ENCODE measurements at regions not wholly inside any gene's neighbourhood (a gene's known extent, or its start where the extent isn't known, plus 50 kb on each side); places are given as distances from the start of the nearest gene placed in this dataset.

DNA sequence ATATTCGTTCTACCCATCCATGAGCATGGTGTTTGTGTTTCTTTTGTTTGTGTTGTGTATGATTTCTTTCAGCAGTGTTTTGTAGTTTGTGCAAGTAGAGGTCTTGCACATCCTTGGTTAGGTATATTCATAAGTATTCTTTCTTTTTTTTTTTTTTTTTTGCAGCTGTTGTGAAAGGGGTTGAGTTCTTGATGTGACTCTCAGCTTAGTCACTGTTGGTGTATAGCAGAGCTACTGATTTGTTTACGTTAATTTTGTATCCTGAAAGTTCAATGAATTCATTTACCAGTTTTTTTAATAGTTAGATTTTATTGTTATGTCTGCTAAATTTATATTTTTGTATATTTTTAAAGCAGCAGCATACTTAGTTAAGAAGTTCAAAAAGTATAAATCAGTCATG lies 834.4 kb upstream of the NRXN1 start:
- Mint-ChIP-seq H3K9me3 (peaks cover 21% of the 10 kb centered on the region), H3K4me1 (no peaks in the 10 kb centered on the region), H3K27me3 (ENCODE audit: low read depth, poor library complexity) (no peaks in the 10 kb centered on the region), H3K36me3 (ENCODE audit: low read depth) (no peaks in the 10 kb centered on the region), H3K27ac (no peak overlapping the region), H3K4me3 (no peak overlapping the region)
- TF ChIP-seq, protein P1, sequence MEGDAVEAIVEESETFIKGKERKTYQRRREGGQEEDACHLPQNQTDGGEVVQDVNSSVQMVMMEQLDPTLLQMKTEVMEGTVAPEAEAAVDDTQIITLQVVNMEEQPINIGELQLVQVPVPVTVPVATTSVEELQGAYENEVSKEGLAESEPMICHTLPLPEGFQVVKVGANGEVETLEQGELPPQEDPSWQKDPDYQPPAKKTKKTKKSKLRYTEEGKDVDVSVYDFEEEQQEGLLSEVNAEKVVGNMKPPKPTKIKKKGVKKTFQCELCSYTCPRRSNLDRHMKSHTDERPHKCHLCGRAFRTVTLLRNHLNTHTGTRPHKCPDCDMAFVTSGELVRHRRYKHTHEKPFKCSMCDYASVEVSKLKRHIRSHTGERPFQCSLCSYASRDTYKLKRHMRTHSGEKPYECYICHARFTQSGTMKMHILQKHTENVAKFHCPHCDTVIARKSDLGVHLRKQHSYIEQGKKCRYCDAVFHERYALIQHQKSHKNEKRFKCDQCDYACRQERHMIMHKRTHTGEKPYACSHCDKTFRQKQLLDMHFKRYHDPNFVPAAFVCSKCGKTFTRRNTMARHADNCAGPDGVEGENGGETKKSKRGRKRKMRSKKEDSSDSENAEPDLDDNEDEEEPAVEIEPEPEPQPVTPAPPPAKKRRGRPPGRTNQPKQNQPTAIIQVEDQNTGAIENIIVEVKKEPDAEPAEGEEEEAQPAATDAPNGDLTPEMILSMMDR (IDR thresholded peaks at IDR 0.05): no peak
- DNase-seq: no peak

- no peaks in the 10 kb centered on the region for H3K27me3 Mint-ChIP-seq (ENCODE audit: low read depth, poor library complexity)
- TF ChIP-seq, protein P1 (IDR thresholded peaks at IDR 0.05): no peak
- no peak for DNase-seq
- no peaks in the 10 kb centered on the region for H3K4me1 Mint-ChIP-seq
- no peaks in the 10 kb centered on the region for H3K9me3 Mint-ChIP-seq
- no peak overlapping the region for H3K27ac Mint-ChIP-seq
- no peaks in the 10 kb centered on the region for H3K36me3 Mint-ChIP-seq (ENCODE audit: low read depth)
- H3K4me3 Mint-ChIP-seq: no peak overlapping the region
These were observed 827.3 kb upstream of the NRXN1 start for GRCh38 chr2:51859260-51859659.

DNA sequence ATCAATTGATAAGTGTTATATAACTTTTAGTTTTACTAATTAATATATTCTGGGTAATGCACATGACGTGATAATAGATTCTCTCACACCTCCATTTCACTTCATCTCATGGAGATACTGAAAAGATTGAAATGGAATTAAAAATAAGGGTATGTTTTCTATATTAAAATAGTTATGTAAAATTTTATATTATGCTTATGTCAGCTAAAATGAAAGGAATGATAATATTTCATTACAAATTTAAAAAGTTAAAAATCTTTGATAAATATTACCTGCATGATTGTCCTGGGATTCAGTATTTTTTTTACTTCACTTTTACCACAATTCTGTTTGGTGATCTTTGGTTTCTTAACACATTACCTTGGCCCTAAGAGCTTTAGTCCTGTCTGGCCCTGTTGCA lies 823.8 kb upstream of the NRXN1 start:
- no peaks in the 10 kb centered on the region for H3K27me3 Mint-ChIP-seq (ENCODE audit: low read depth, poor library complexity)
- TF ChIP-seq, protein P1 (IDR thresholded peaks at IDR 0.05): no peak
- DNase-seq: no peak
- no peak overlapping the region for H3K27ac Mint-ChIP-seq
- H3K36me3 Mint-ChIP-seq (ENCODE audit: low read depth): no peaks in the 10 kb centered on the region
- no peaks in the 10 kb centered on the region for H3K9me3 Mint-ChIP-seq
- H3K4me1 Mint-ChIP-seq: no peaks in the 10 kb centered on the region
- H3K4me3 Mint-ChIP-seq: no peak overlapping the region

GRCh38 chr2:51846796-51847195 lies 814.9 kb upstream of the NRXN1 start:
- Mint-ChIP-seq H3K27me3 (ENCODE audit: low read depth, poor library complexity) (no peaks in the 10 kb centered on the region), H3K9me3 (peaks cover 9% of the 10 kb centered on the region), H3K4me1 (no peaks in the 10 kb centered on the region), H3K4me3 (no peak overlapping the region), H3K36me3 (ENCODE audit: low read depth) (no peaks in the 10 kb centered on the region), H3K27ac (no peak overlapping the region)
- TF ChIP-seq, protein P1 (IDR thresholded peaks at IDR 0.05): no peak
- DNase-seq: no peak

DNA sequence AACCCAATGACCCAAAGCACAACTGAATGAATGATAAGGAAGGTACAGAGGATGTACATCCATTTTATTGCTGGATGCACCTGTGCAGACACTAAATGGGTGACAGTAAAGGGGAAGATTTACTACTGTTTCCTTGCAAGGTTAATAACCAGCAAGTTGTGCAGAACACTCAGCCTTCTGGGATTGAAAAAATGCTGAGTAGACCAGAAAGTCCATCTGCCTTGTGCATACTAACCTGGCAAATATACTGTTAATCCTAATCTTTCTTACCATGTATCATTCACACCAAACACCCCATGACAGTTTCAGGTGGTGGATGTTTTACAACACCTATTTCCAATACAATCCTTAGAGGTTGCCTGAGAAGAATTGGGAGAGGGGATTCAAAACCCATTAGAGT lies 814.1 kb upstream of the NRXN1 start:
- TF ChIP-seq, protein P1 (IDR thresholded peaks at IDR 0.05): no peak
- H3K4me3 Mint-ChIP-seq: no peak overlapping the region

DNA sequence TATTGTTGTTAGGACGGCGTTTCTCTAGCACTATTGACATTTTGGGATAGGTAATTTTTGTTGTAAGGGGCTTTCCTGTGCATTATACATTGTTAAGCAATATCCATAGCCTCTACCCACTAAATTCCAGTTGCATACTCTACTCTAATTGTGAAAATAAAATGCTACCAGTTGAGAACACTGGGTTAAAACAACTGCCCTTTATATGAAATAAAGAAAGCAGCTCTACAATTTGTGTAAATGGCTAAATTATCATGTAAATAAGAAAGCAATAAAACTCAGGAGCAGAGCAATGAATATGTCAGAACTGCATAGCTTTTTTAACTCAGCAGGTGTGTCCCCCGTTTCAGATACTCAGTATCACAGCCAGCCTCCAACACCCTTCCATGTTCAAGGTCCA lies 812.7 kb upstream of the NRXN1 start:
- no peaks in the 10 kb centered on the region for H3K36me3 Mint-ChIP-seq (ENCODE audit: low read depth)
- no peaks in the 10 kb centered on the region for H3K4me1 Mint-ChIP-seq
- no peak overlapping the region for H3K4me3 Mint-ChIP-seq
- no peak for DNase-seq
- no peak overlapping the region for H3K27ac Mint-ChIP-seq
- H3K9me3 Mint-ChIP-seq: peaks cover 5% of the 10 kb centered on the region
- TF ChIP-seq, protein P1 (IDR thresholded peaks at IDR 0.05): no peak
- no peaks in the 10 kb centered on the region for H3K27me3 Mint-ChIP-seq (ENCODE audit: low read depth, poor library complexity)

More for the DNA sequence above, 814.1 kb upstream of the NRXN1 start:
- Mint-ChIP-seq H3K27me3 (ENCODE audit: low read depth, poor library complexity) (no peaks in the 10 kb centered on the region), H3K9me3 (peaks cover 9% of the 10 kb centered on the region), H3K27ac (no peak overlapping the region), H3K4me1 (no peaks in the 10 kb centered on the region), H3K36me3 (ENCODE audit: low read depth) (no peaks in the 10 kb centered on the region)
- no peak for DNase-seq
